Activated T-cell treated with anti-CD3 and anti-CD28 coated beads for 1 hour (primary cell): ENCODE measurements at regions not wholly inside any gene's neighbourhood (a gene's known extent, or its start where the extent isn't known, plus 50 kb on each side); places are given as distances from the start of the nearest gene placed in this dataset.

ENCODE experiments used
- DNase-seq: peaks from one replicate; pipeline ENCODE4 v3.0.0-alpha.2; 2020; ENCODE audit warnings: low read depth

- DNase-seq = peak; percentile 50
These were observed 158.8 kb upstream of the SLC39A10 start for GRCh38 chr2:195498176-195498575.

GRCh38 chr2:195496991-195497390, 160.0 kb upstream of the SLC39A10 start:
- DNase-seq = no peak

GRCh38 chr2:195495966-195496365, 161.1 kb upstream of the SLC39A10 start:
- DNase-seq = no peak

- DNase-seq = no peak
These were observed 161.7 kb upstream of the SLC39A10 start for GRCh38 chr2:195495351-195495750.

- DNase-seq = no peak
These were observed 162.6 kb upstream of the SLC39A10 start for GRCh38 chr2:195494451-195494850.

GRCh38 chr2:195493416-195493815, 163.6 kb upstream of the SLC39A10 start:
- DNase-seq = no peak

GRCh38 chr2:195490319-195490718, 166.7 kb upstream of the SLC39A10 start:
- no peak for DNase-seq

GRCh38 chr2:195489101-195489500, 167.9 kb upstream of the SLC39A10 start:
- DNase-seq = no peak

- no peak for DNase-seq
These were observed 168.5 kb upstream of the SLC39A10 start for GRCh38 chr2:195488567-195488966.

- no peak for DNase-seq
These were observed 169.9 kb upstream of the SLC39A10 start for GRCh38 chr2:195486987-195487644.

GRCh38 chr2:195486520-195486919, 170.5 kb upstream of the SLC39A10 start:
- DNase-seq = no peak

- DNase-seq = no peak
These were observed 175.0 kb upstream of the SLC39A10 start for GRCh38 chr2:195482010-195482409.

GRCh38 chr2:195480121-195480520, 176.9 kb upstream of the SLC39A10 start:
- DNase-seq = no peak

- no peak for DNase-seq
These were observed 177.6 kb upstream of the SLC39A10 start for GRCh38 chr2:195479407-195479806.

- no peak for DNase-seq
These were observed 179.0 kb upstream of the SLC39A10 start for GRCh38 chr2:195477996-195478382.

- no peak for DNase-seq
These were observed 179.6 kb upstream of the SLC39A10 start for GRCh38 chr2:195477248-195477995.

GRCh38 chr2:195475336-195475735, 181.7 kb upstream of the SLC39A10 start:
- DNase-seq = no peak

- no peak for DNase-seq
These were observed 183.2 kb upstream of the SLC39A10 start for GRCh38 chr2:195473862-195474261.

GRCh38 chr2:195472501-195473234, 184.4 kb upstream of the SLC39A10 start:
- DNase-seq = no peak

- no peak for DNase-seq
These were observed 185.2 kb upstream of the SLC39A10 start for GRCh38 chr2:195471807-195472206.

GRCh38 chr2:195471163-195471562, 185.9 kb upstream of the SLC39A10 start:
- no peak for DNase-seq

GRCh38 chr2:195470622-195471021, 186.4 kb upstream of the SLC39A10 start:
- no peak for DNase-seq

GRCh38 chr2:195468771-195469170, 188.3 kb upstream of the SLC39A10 start:
- no peak for DNase-seq
